HepG2 (cell line): ENCODE measurements at regions not wholly inside any gene's neighbourhood (a gene's known extent, or its start where the extent isn't known, plus 50 kb on each side); places are given as distances from the start of the nearest gene placed in this dataset.

ENCODE experiments used
- ELF4 ChIP-seq: sonication (generic); formaldehyde crosslinking; IDR thresholded peaks from 2 replicates; pipeline ENCODE4 v1.5.0; 2020; ENCODE audit warnings: missing genetic modification reagents, mild to moderate bottlenecking, moderate library complexity, borderline replicate concordance
- ZNF282 ChIP-seq: fragments of 450-650 bp; IDR thresholded peaks from 2 replicates; pipeline ENCODE4 v1.6.1; 2018; ENCODE audit not compliant: partially characterized antibody
- ZNF790 ChIP-seq: sonication (generic); formaldehyde crosslinking; IDR thresholded peaks from 2 replicates; pipeline ENCODE4 v1.8.0; 2022; ENCODE audit warnings: missing genetic modification reagents, mild to moderate bottlenecking, borderline replicate concordance
- TF ChIP-seq, protein P1 (sequence below): sonication (generic); formaldehyde crosslinking; IDR thresholded peaks from 2 replicates; pipeline ENCODE4 v1.4.0; 2020; ENCODE audit warnings: missing genetic modification reagents
- TF ChIP-seq, protein P2 (sequence below): sonication (generic); formaldehyde crosslinking; IDR thresholded peaks from 2 replicates; pipeline ENCODE4 v1.4.0; 2020; ENCODE audit warnings: missing genetic modification reagents, borderline replicate concordance
- TF ChIP-seq, protein P3 (sequence below): sonication (generic); formaldehyde crosslinking; conservative IDR thresholded peaks from 2 replicates; pipeline ENCODE4 v1.4.0; 2020; ENCODE audit warnings: missing genetic modification reagents

DNA sequence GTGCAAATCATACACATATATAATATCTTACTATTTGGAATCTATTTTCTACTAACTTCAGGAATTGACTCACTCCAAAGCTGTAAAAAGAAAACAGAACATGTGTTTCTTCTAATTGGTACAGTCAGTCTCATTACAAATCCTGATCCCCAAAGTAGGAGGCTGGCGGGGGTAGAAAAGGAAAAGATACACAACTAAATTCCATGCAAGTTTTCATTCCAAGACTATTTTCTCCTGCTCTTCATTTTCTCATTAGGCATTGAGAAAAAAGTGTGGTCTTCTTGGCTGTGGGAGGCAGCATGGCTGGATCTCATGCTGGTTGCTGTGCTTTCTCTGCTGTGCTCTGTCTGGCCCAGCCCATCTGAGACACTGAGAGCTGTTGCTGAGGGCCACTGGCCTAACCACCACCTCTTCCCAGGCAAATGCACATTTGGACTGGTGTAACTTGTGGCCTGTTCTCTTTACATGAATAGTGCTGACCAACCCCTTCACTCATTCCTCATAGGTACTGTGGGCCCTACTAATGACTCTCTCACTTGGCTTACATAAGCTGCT, 1107.5 kb upstream of the B3GALT2 start (continued):
- no peak for TF ChIP-seq ELF4
- TF ChIP-seq, protein P1, sequence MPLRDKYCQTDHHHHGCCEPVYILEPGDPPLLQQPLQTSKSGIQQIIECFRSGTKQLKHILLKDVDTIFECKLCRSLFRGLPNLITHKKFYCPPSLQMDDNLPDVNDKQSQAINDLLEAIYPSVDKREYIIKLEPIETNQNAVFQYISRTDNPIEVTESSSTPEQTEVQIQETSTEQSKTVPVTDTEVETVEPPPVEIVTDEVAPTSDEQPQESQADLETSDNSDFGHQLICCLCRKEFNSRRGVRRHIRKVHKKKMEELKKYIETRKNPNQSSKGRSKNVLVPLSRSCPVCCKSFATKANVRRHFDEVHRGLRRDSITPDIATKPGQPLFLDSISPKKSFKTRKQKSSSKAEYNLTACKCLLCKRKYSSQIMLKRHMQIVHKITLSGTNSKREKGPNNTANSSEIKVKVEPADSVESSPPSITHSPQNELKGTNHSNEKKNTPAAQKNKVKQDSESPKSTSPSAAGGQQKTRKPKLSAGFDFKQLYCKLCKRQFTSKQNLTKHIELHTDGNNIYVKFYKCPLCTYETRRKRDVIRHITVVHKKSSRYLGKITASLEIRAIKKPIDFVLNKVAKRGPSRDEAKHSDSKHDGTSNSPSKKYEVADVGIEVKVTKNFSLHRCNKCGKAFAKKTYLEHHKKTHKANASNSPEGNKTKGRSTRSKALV (CRISPR knock-in tag), result no peak
- TF ChIP-seq, protein P2, sequence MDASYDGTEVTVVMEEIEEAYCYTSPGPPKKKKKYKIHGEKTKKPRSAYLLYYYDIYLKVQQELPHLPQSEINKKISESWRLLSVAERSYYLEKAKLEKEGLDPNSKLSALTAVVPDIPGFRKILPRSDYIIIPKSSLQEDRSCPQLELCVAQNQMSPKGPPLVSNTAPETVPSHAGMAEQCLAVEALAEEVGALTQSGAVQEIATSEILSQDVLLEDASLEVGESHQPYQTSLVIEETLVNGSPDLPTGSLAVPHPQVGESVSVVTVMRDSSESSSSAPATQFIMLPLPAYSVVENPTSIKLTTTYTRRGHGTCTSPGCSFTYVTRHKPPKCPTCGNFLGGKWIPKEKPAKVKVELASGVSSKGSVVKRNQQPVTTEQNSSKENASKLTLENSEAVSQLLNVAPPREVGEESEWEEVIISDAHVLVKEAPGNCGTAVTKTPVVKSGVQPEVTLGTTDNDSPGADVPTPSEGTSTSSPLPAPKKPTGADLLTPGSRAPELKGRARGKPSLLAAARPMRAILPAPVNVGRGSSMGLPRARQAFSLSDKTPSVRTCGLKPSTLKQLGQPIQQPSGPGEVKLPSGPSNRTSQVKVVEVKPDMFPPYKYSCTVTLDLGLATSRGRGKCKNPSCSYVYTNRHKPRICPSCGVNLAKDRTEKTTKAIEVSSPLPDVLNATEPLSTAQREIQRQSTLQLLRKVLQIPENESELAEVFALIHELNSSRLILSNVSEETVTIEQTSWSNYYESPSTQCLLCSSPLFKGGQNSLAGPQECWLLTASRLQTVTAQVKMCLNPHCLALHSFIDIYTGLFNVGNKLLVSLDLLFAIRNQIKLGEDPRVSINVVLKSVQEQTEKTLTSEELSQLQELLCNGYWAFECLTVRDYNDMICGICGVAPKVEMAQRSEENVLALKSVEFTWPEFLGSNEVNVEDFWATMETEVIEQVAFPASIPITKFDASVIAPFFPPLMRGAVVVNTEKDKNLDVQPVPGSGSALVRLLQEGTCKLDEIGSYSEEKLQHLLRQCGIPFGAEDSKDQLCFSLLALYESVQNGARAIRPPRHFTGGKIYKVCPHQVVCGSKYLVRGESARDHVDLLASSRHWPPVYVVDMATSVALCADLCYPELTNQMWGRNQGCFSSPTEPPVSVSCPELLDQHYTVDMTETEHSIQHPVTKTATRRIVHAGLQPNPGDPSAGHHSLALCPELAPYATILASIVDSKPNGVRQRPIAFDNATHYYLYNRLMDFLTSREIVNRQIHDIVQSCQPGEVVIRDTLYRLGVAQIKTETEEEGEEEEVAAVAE, result no peak
- TF ChIP-seq, protein P3, sequence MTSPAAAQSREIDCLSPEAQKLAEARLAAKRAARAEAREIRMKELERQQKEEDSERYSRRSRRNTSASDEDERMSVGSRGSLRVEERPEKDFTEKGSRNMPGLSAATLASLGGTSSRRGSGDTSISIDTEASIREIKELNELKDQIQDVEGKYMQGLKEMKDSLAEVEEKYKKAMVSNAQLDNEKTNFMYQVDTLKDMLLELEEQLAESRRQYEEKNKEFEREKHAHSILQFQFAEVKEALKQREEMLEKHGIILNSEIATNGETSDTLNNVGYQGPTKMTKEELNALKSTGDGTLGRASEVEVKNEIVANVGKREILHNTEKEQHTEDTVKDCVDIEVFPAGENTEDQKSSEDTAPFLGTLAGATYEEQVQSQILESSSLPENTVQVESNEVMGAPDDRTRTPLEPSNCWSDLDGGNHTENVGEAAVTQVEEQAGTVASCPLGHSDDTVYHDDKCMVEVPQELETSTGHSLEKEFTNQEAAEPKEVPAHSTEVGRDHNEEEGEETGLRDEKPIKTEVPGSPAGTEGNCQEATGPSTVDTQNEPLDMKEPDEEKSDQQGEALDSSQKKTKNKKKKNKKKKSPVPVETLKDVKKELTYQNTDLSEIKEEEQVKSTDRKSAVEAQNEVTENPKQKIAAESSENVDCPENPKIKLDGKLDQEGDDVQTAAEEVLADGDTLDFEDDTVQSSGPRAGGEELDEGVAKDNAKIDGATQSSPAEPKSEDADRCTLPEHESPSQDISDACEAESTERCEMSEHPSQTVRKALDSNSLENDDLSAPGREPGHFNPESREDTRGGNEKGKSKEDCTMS (CRISPR knock-in tag), result no peak
- no peak for TF ChIP-seq ZNF790 (CRISPR knock-in tag)
- no peak for TF ChIP-seq ZNF282
